GM12874 (cell line): ENCODE measurements at regions not wholly inside any gene's neighbourhood (a gene's known extent, or its start where the extent isn't known, plus 50 kb on each side); places are given as distances from the start of the nearest gene placed in this dataset.

Experiments
- TF ChIP-seq, protein P1 (sequence below): IDR thresholded peaks from 2 replicates; pipeline ENCODE4 v1.5.1; 2011; ENCODE audit warnings: low read depth, mild to moderate bottlenecking, control low read depth, low read length, moderate library complexity; ENCODE audit not compliant: insufficient read depth

DNA sequence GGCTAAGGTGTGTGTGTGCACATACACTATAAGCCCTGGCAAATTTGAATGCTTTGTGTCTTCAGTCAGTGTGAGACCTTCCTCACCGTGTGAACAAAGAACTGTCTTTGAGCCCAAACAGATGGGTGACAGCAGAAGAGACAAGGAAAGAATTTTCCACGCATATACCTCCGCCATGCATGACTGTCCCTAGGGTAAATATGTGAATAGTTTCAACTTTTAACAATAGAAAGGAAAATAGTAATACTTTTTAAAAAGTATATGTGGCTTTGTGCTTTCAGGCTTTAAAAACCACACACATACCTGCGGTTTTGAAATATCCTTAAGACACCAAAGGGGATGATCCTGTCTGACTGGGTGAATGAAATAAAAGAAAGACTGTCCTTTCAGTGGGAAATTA is 438.6 kb upstream of the MPDZ start:
- TF ChIP-seq, protein P1, sequence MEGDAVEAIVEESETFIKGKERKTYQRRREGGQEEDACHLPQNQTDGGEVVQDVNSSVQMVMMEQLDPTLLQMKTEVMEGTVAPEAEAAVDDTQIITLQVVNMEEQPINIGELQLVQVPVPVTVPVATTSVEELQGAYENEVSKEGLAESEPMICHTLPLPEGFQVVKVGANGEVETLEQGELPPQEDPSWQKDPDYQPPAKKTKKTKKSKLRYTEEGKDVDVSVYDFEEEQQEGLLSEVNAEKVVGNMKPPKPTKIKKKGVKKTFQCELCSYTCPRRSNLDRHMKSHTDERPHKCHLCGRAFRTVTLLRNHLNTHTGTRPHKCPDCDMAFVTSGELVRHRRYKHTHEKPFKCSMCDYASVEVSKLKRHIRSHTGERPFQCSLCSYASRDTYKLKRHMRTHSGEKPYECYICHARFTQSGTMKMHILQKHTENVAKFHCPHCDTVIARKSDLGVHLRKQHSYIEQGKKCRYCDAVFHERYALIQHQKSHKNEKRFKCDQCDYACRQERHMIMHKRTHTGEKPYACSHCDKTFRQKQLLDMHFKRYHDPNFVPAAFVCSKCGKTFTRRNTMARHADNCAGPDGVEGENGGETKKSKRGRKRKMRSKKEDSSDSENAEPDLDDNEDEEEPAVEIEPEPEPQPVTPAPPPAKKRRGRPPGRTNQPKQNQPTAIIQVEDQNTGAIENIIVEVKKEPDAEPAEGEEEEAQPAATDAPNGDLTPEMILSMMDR, result no peak

DNA sequence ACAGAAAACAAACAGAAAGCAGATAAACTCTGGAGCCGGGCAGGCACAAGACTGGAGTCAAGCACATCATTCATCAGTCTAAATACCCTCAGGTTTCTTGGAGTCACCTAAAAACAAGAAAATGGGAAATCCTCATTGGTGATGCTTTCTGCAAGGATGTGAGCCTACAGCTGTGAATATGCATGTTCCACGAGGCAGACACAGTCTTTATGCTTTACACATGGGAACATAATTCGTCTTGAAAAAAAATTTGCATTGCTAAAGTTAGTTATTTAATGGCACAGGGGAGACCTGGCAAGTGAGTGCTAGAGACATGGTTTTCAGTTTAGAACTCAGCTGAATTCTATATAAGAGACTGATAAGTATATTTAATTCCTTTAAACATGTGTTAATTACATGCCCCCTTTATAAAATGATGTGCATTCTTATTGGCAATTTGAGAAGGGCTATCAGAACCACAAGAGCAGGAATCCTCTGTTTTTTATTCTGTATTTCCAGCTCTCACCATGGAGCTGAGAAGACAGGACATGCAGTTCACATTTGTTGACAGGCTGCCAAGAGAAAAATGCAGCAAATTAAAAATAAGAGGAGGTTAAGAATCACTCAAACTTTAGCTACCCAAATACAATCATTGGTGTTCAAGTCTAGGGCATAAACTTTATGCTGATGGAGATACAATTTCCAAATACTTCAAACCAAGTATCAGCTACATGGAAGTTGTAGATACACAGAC is 438.0 kb upstream of the MPDZ start:
- TF ChIP-seq, protein P1, result no peak

DNA sequence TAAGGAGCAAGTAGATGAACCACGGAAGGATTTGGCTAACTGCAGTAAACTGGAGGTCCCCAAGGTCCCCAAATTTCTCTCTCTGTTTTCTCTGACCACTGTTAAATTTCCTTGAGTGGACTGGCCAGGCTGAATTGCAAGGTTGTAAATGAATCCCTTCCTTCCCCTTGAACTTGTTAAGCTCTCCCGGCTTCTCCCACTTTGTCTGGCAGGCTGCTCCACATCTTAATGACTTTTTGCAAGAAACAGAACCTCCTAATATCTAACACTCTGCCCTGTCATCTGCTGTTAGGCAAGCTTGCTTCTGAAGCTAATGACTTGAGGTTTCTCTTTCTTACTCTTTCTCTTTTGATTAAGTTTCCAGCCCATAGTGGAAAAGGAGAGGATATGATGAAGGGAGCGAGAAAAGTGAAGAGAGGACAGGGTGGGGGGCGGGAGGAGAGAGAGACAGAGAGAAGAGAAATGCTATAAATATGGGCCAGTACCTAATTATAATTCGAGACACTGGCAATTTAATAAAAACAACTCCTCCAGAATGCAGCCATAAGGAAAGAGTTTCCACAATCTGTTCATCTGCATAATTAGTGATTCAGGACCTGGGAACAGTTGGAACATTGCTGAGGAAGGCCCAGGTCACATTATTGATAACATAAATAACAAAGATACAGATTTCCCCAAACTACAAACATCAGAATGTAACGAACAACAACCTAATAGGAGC is 437.3 kb upstream of the MPDZ start:
- TF ChIP-seq, protein P1, result no peak

DNA sequence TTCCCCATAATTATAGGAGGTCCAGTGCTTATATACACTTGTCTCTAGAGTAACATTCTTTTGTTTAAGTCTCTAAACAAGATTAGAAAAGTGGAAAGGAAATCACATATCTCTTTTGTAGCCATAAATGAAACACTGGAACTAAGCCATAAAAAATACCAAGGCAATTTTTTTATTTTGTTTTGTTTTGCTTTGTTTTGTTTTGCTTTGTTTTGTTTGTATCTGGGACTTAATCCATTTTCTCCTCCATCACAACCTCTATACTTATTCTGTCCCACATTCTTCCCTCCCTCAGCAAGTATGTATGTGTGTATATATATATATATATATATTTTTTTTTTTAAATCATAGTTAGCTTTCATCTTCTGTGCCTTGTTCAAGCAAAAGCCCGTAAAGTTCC is 436.6 kb upstream of the MPDZ start:
- TF ChIP-seq, protein P1, result no peak

DNA sequence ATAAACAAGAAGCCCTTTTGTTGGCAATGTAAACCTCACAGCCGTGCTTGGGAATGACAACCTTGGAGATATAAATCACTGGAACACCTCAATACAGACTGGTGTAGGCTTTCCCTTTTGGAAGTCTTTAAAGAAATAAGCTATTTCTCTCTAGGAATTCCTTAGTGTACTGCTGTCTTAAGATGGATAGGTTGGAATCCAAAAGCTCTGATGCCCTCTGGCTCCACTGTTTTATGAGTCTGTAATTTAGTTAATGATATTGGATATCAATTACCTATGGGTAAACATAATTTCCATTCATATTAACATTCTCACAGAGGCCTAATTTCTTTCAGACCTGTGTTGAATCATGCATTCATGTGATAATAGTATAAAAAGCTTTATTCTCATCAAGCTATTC is 435.9 kb upstream of the MPDZ start:
- TF ChIP-seq, protein P1, result no peak

DNA sequence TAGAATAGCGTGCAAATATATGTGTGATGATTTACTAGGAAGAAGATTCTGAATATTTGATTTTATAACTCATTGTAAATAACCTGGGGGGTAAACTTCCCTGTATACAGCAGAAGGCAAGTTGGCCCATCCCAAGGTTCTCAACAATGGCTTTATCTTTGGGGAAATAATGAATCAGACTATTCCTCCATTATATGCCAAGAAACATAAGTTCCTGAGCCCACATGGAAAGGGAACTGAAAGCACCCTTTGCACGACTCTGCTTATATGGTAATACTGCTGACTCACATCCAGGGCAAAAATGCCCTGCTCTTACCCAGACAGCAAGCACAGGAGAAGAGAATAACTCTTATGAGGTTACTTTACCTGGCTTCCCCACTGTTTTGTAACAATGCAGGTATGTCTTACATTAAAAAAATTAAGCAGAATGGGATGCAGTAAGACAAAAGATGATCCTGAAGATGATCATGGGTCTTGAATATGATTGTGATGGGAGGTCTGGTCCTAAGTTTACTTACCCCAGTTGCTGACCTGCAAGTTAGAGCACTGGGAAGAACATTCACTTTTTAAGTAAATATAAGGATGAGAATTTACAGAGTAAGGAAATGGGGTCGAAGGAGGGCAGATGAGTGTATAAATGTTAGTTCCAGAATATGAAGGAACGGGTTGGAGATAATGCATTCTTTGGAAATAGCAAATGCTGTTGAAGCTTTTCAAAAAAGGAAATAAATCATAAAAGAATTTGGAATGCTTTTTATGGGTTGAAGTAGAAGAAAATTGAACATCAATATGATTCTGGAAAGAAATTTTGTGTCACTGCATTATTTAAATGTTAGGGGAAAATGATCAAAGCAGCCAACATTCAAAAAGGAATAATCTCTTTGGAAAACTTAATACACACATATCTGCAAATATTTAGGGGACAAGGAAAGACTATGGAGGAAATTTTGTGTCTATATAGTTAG is 428.4 kb upstream of the MPDZ start:
- TF ChIP-seq, protein P1, result no peak

DNA sequence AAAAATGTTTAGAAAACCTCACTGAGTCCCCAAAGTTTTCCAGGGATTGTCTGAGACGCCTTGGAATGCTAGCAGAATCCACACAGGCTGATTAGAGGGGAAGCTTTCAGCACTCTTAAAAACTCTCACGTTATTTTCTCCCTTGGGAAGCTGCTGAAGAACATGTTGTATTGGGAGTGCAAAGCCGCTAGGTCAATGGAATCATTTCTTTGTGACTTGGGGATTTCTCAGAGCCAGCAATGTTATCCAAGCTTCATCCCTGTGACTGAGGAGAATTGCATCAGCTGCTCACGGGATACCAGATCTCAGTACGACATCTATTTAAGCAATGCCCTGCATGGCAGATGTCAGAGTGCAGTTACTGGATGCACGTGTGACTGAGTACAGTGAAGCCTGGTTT is 426.4 kb upstream of the MPDZ start:
- TF ChIP-seq, protein P1, result no peak
